ENCODE measurements at regions not wholly inside any gene's neighbourhood (a gene's known extent, or its start where the extent isn't known, plus 50 kb on each side); places are given as distances from the start of the nearest gene placed in this dataset.

DNA sequence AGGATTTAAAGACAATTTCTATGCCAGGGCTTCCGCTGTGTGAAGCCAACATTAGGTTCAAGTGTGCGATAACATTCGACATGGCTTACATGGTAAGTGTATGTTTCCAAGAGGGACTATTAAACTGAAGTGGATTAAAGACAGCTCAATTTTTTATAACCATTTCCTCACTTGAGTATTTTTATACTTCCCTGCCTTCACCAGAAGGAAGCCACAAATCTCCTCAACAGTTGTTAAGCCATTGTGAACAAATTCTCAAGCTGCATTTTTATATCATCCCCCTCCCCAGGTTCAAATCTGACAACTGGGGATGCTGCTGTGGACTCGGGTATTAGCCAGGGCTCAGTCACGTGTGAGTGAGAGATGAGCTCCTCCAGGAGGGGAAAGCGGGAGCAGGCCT, 116.3 kb downstream of the RHOU start:
- no peak for TF ChIP-seq MAZ (IDR thresholded peaks at IDR 0.05; ENCODE audit: borderline replicate concordance, low read depth, low read length)
- TF ChIP-seq MAZ (CRISPR knock-in tag; IDR thresholded peaks at IDR 0.05; ENCODE audit: low read depth): no peak
- no peak for TF ChIP-seq ZBTB7A (CRISPR knock-in tag; IDR thresholded peaks at IDR 0.05)
- no peak for TF ChIP-seq TCF7L2 (IDR thresholded peaks at IDR 0.05; ENCODE audit: low read depth, low read length)

Data from HepG2 (cell line).